GM19240 (cell line): ENCODE measurements at regions not wholly inside any gene's neighbourhood (a gene's known extent, or its start where the extent isn't known, plus 50 kb on each side); places are given as distances from the start of the nearest gene placed in this dataset.

Source experiments
- DNase-seq: peaks from one replicate; pipeline ENCODE4 v3.0.0; 2011; ENCODE audit warnings: low spot score; ENCODE audit not compliant: insufficient read length

- DNase-seq = no peak
Observed at GRCh38 chr1:188382851-188383250, 1554.1 kb downstream of the PLA2G4A start.

DNA sequence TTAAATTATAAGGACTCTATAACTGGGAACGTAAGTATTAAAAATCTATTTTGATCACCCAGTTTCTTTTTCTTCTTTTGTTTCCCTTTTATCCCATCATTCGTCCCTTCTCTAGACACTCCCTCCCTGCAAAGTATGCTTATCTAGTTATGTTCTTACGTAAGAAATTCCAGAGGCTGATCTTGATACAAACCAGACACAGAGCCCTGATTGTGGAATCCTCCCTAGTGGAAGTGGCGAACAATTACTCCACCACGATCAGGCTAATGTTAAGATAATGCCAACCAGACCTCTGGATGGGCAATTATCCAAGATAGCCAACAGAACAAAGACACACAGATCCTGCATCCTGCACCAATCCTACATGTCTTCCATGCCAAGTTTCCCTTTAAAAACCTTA lies 1557.4 kb downstream of the PLA2G4A start:
- DNase-seq = no peak

GRCh38 chr1:188386666-188387065 lies 1557.9 kb downstream of the PLA2G4A start:
- no peak for DNase-seq

DNA sequence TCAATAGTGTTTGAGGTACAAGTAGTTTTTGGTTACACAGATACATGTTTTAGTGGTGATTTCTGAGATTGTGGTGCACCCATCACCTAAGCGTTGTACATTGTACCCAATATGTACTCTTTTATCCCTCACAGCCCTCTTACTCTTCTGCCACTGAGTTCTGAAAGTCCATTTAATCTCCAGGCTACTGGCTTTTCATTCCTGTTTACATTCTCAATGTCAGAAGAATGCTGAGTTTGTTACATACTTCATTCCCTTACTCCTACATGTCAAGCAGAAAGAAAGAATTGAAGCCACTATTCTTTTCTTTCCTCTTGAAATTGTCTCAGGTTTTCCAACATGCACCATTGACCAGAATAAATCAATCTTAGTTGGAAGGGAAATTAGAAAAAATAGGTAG lies 1565.9 kb downstream of the PLA2G4A start:
- no peak for DNase-seq

- DNase-seq = no peak
Observed at GRCh38 chr1:188397521-188397920, 1568.8 kb downstream of the PLA2G4A start.

DNA sequence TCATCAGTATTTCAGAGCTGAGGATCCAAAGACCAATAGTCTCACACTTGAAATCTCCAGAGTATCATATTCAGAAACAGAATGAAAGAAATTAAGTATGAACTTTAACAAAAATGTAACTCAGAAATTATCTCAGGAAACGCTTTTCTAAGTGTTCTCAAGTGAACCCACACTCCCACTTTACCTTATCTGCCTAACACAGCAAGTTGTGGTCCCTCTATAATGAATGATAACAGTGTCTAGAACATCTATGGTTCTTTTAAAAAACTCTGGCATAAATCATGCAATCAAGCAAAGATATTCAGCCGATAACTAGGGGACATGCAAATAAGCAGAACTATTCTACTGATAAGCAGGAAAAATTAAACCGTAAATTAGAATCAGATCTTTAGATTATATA lies 1574.2 kb downstream of the PLA2G4A start:
- no peak for DNase-seq

- no peak for DNase-seq
Observed at GRCh38 chr1:188406636-188407035, 1577.9 kb downstream of the PLA2G4A start.

DNA sequence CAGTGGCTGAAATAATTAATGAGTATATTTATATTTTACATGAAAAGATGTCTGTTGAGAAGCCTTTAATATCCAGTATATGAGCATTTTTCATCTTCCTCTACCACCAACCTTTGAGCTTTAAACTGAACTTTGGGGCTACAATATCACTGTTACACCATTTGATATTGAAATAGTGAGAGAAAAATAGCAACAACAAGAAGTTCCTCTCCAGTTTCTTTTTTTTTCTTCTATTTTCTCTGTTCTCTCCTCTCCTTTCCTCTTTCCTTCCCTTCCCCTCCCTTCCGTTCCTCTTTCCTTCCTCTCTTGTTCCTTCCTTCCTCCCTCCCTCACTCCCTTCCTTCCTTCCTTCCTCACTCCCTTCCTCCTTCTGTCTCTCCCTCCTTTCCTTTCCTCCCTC lies 1591.4 kb downstream of the PLA2G4A start:
- no peak for DNase-seq

- DNase-seq = no peak
Observed at GRCh38 chr1:188423073-188423472, 1594.3 kb downstream of the PLA2G4A start.

DNA sequence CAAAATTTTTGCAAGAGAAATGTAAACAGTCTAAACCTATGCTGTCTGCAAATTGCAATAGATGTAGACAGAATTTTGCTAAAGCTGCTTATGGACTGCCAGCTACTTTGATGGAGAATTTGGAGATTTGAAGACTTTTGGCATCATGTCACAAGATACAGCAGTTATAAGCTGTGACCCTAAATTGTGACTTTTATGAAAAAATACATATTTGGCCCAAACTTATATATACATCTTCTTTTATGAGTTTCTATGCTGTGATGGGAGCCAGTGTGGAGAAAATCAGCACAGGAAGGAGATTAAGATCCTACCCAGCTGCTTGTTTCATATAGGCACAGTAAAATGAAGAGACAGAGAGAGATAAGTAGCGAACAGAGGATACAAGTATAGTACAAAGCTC lies 1595.4 kb downstream of the PLA2G4A start:
- DNase-seq = no peak

GRCh38 chr1:188425687-188426086 lies 1596.9 kb downstream of the PLA2G4A start:
- DNase-seq = no peak

DNA sequence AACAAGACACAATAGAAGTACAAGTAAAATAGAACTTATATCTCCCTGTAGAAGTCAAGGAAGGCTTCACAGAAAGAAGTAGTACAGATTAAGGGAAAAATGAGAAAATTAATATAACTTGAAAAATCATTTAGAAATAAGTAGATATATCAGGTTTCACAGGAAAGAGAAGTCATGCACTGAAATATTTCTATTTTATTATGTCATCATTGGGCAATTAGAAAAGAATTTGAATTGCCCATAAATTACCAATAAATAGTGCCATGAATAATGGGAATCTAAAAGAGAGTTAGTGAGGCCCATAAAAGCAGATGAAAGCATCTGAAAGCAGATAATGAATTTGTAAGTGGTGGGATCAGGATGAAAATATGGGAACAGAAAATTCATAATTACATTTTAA lies 1597.8 kb downstream of the PLA2G4A start:
- DNase-seq = no peak

- DNase-seq = no peak
Observed at GRCh38 chr1:188427642-188428041, 1598.9 kb downstream of the PLA2G4A start.

GRCh38 chr1:188429386-188429785 lies 1600.6 kb downstream of the PLA2G4A start:
- no peak for DNase-seq

DNA sequence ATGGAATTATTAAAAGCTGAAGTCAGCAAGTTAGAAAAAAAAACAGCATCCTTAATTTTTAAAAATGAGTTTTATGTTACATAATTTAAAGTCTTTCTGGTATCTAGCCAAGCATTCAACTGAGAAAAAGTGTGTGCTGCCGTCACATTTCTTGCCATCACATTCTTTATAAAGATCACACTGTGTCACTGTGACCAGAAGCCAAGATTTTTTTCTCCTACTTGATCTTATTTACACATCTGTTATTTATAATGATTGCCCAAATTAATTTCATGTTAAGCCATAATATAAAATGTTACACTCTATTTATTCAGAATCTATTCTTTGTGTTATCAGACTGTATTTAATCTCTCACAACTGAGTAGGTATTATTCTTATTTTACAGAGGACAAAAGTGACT lies 1603.7 kb downstream of the PLA2G4A start:
- no peak for DNase-seq

GRCh38 chr1:188433425-188433824 lies 1604.7 kb downstream of the PLA2G4A start:
- DNase-seq = no peak

GRCh38 chr1:188444526-188444925 lies 1615.8 kb downstream of the PLA2G4A start:
- no peak for DNase-seq

DNA sequence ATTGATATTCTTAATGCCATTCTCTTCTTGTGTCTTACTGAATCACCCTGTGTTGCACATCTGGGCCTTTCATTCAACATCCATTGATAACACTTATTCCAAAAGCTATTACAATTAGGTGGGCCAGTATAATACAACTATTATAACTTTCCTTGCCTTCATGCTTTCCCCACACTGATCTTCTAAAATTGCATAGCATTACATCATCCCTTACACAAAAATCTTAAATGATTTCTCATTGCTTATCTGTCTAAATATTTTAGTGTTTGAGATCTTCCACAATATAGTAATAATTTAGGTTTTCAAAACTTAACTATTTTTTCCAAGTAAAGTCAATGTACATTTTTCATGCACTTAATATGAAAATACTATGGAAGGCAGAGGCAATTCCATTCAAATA lies 1634.1 kb downstream of the PLA2G4A start:
- no peak for DNase-seq

DNA sequence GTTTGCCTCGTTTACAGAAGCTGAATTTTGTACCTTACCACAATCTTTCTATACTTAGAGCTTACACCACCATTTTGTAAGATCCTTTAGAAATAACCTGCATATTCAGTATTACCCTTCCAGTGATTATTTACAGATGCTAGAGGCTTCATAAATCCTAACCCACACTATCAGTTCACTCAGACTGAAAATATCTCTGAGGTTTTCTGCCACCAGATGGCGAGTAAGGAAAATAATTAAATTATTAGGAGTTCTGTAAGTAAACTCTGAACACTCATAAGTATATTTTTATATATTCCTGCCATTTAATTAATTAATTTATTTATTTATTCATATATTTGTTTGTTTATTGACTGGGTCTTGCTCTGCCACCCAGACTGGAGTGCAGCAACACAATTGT lies 1635.2 kb downstream of the PLA2G4A start:
- no peak for DNase-seq

GRCh38 chr1:188466539-188466938 lies 1637.8 kb downstream of the PLA2G4A start:
- DNase-seq = no peak

- no peak for DNase-seq
Observed at GRCh38 chr1:188476606-188477005, 1647.9 kb downstream of the PLA2G4A start.

DNA sequence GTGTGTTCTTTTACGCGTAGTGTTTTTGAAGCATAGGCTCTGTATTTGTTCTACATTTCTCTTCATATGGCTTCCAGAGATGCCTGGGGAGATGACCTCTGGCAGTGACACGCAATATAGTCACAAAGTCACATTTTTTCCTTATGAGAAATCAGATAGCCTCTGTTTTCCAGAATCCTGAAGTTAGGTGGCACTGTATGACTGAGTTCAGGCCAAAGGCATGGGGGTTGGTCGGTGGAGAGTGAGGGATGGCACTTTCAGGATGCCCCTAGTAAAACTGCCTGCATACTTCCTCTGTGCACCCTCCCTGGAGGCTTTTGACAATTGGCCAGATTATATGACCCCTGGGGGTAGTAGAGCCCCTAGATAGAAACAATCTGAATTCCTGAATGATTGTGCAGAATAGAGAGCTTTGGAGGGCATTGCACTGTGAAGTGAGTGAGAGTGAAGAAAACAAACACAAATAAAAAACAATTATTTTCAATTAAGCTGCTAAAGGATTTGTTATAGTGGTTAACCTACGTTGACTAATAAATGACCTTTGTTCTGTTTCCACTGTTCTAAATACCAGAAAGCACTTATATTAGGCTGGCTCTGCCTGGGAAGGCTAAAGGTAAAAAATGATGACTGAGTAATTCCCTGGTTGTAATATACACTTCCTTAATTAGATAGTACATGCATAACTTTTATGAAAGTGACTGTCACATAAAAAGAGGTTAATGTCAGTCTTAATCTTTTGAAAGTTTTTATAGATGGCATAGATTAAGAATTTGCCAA lies 1660.8 kb downstream of the PLA2G4A start:
- DNase-seq = no peak

DNA sequence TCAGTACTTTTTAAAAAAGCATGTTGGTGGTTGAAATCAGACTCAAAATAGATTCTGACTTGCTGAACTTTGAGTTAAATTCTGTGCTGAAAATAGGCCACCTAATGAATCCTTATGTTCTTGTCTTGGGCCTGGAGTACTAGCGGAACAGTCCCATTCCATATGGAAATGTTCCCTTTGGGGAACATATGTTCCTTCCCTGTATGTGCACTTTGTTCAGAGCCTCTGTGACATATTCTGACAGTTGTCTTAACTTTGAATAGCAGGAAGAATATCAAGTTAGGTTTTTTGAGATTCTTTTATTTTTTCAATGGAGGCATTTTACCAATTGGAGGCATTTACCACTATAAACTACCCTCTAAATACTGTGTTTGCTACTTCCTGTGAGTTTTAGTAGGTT lies 1667.8 kb downstream of the PLA2G4A start:
- DNase-seq = no peak

DNA sequence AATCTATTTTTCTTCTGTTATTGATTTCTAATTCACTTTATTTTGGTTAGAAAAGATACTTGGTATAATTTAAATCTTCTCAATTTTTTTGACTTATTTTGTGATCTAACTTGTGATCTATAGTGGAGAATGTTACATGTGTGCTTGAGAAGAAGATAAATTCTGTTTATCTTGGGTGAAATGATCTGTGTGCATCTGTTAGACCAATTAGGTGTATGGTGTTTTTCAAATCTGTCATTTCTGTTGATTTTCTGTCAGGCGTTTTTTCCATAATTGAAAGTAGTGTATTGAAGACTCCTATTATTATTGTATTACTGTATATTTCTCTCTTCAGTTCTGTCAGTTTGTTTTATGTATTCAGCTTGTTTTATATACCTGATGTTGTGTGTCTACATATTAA lies 1668.3 kb downstream of the PLA2G4A start:
- no peak for DNase-seq
